GM12878 (cell line): ENCODE measurements at regions not wholly inside any gene's neighbourhood (a gene's known extent, or its start where the extent isn't known, plus 50 kb on each side); places are given as distances from the start of the nearest gene placed in this dataset.

Experiments
- ATAC-seq: fragments of 200-7000 bp; cut with Tn5 transposase; 3 replicates; pipeline ENCODE4 v1.9.1; 2020; ENCODE audit warnings: mild to moderate bottlenecking, moderate library complexity
- BruUV-seq: library from RNA; stranded (reverse); fragments of 400-500 nt; replicated peaks from 2 replicates; lab custom pipeline; 2021; lab: Mats Ljungman, UMichigan
- CTCF ChIA-PET: fragments of 300-600 bp; sonication (Branson Sonifier 250); formaldehyde crosslinking; extraction: SDS; loops from one replicate; lab custom pipeline; 2021; ENCODE audit warnings: inconsistent platforms; lab: Yijun Ruan, JAX
- POLR2A ChIA-PET: fragments of 350-600 bp; formaldehyde crosslinking; extraction: SDS; loops from one replicate; lab custom pipeline; 2021; ENCODE audit warnings: inconsistent platforms; lab: Charles Lee
- RAD21 ChIA-PET: fragments of 300-600 bp; sonication (Branson Sonifier 250); formaldehyde crosslinking; loops from one replicate; lab custom pipeline; 2023; ENCODE audit warnings: antibody characterized with exemption; ENCODE audit not compliant: unreplicated experiment; lab: Charles Lee
- SMC1A ChIA-PET: fragments of 300-600 bp; sonication (Branson Sonifier 250); formaldehyde crosslinking; loops from one replicate; lab custom pipeline; 2023; ENCODE audit not compliant: unreplicated experiment, uncharacterized antibody; lab: Charles Lee
- DNase-seq: peaks from one replicate; pipeline ENCODE4 v3.0.0-alpha.2; 2011; ENCODE audit warnings: low read depth, low spot score
- FAIRE-seq: peaks from 3 replicates; lab custom pipeline; 2011; peaks lifted over from hg19 to GRCh38; lab: Jason Lieb, UNC
- H2AFZ ChIP-seq: 2 replicates; pipeline ENCODE4 v1.6.0; 2011; ENCODE audit warnings: low read depth, low read length, control low read depth; ENCODE audit not compliant: control insufficient read depth
- H3K27ac ChIP-seq: 2 replicates; pipeline ENCODE4 v1.5.1; 2011; ENCODE audit warnings: control low read depth; ENCODE audit not compliant: control insufficient read depth, insufficient read depth
- H3K27me3 ChIP-seq, 2 experiments: replicated peaks in 1 of 2; 2 replicates each; pipeline versions ENCODE4 v1.6.0 to v1.6.1; 2011; ENCODE audit warnings: low read length in 1 of 2; ENCODE audit not compliant: control insufficient read depth in 2 of 2, insufficient read depth in 2 of 2
- H3K36me3 ChIP-seq, 2 experiments: 2 replicates each; pipeline ENCODE4 v1.5.1; 2011; ENCODE audit warnings: low read length in 1 of 2; ENCODE audit not compliant: control insufficient read depth in 2 of 2, insufficient read depth in 2 of 2
- H3K4me1 ChIP-seq: 2 replicates; pipeline ENCODE4 v1.6.1; 2011; ENCODE audit warnings: mild to moderate bottlenecking, low read length, moderate library complexity, mixed read lengths; ENCODE audit not compliant: control insufficient read depth, insufficient read depth
- H3K4me2 ChIP-seq: 2 replicates; pipeline ENCODE4 v1.6.0; 2011; ENCODE audit warnings: control low read depth; ENCODE audit not compliant: control insufficient read depth, insufficient read depth
- H3K4me3 ChIP-seq: fragments of 200-600 bp; sonication (generic); 2 replicates; pipeline ENCODE4 v1.5.1; 2016
- H3K79me2 ChIP-seq: 2 replicates; pipeline ENCODE4 v1.6.0; 2011; ENCODE audit warnings: low read length; ENCODE audit not compliant: control insufficient read depth, insufficient read depth
- H3K9ac ChIP-seq: 2 replicates; pipeline ENCODE4 v1.8.0; 2011; ENCODE audit warnings: low read length, control low read depth, mixed read lengths; ENCODE audit not compliant: control insufficient read depth, insufficient read depth
- H3K9me3 ChIP-seq: replicated peaks from 3 replicates; pipeline ENCODE4 v1.5.1; 2011; ENCODE audit warnings: mild to moderate bottlenecking, low read length; ENCODE audit not compliant: control insufficient read depth, insufficient read depth
- H4K20me1 ChIP-seq: 2 replicates; pipeline ENCODE4 v1.6.0; 2011; ENCODE audit not compliant: control insufficient read depth, insufficient read depth
- MTA2 ChIP-seq: fragments of 450-650 bp; IDR thresholded peaks from 2 replicates; pipeline ENCODE4 v1.6.1; 2016; ENCODE audit warnings: low read depth, mild to moderate bottlenecking, moderate library complexity
- POLR2AphosphoS2 ChIP-seq: IDR thresholded peaks from 2 replicates; pipeline ENCODE4 v1.6.1; 2011; ENCODE audit warnings: low read depth, mild to moderate bottlenecking, low read length, improper control_type of control experiment, moderate library complexity
- RAD21 ChIP-seq: IDR thresholded peaks from 2 replicates; pipeline ENCODE4 v1.6.1; 2011; ENCODE audit warnings: mild to moderate bottlenecking, low read depth, low read length, moderate library complexity; ENCODE audit not compliant: insufficient read depth
- WGBS: methylation state at CpG from one replicate; pipeline ENCODE4 v1.1.6; 2016; ENCODE audit warnings: low lambda C conversion rate; ENCODE audit not compliant: insufficient replicate concordance, insufficient coverage; ENCODE audit errors: missing lambda C conversion rate; 5-methylcytosine and 5-hydroxymethylcytosine counted together
- in situ Hi-C: fragments of 300-500 bp; cut with MboI; formaldehyde crosslinking; loops from 9 replicates; pipeline ENCODE4 v1.14.3; 2018; ENCODE audit warnings: mixed read lengths
- intact Hi-C: fragments of 100-400 bp; cut with micrococcal nuclease; formaldehyde crosslinking; loops from one replicate; pipeline ENCODE4 v1.14.2; 2022; ENCODE audit not compliant: unreplicated experiment
- TF ChIP-seq, protein P1 (sequence below): IDR thresholded peaks from 2 replicates; pipeline ENCODE4 v1.6.1; 2012; ENCODE audit warnings: improper control_type of control experiment, low read depth, low read length; ENCODE audit not compliant: insufficient replicate concordance
- TF ChIP-seq, protein P2 (sequence below): fragments of 450-650 bp; conservative IDR thresholded peaks from 2 replicates; pipeline ENCODE4 v1.6.1; 2017; ENCODE audit warnings: mild to moderate bottlenecking, moderate library complexity

- TF ChIP-seq, protein P1, sequence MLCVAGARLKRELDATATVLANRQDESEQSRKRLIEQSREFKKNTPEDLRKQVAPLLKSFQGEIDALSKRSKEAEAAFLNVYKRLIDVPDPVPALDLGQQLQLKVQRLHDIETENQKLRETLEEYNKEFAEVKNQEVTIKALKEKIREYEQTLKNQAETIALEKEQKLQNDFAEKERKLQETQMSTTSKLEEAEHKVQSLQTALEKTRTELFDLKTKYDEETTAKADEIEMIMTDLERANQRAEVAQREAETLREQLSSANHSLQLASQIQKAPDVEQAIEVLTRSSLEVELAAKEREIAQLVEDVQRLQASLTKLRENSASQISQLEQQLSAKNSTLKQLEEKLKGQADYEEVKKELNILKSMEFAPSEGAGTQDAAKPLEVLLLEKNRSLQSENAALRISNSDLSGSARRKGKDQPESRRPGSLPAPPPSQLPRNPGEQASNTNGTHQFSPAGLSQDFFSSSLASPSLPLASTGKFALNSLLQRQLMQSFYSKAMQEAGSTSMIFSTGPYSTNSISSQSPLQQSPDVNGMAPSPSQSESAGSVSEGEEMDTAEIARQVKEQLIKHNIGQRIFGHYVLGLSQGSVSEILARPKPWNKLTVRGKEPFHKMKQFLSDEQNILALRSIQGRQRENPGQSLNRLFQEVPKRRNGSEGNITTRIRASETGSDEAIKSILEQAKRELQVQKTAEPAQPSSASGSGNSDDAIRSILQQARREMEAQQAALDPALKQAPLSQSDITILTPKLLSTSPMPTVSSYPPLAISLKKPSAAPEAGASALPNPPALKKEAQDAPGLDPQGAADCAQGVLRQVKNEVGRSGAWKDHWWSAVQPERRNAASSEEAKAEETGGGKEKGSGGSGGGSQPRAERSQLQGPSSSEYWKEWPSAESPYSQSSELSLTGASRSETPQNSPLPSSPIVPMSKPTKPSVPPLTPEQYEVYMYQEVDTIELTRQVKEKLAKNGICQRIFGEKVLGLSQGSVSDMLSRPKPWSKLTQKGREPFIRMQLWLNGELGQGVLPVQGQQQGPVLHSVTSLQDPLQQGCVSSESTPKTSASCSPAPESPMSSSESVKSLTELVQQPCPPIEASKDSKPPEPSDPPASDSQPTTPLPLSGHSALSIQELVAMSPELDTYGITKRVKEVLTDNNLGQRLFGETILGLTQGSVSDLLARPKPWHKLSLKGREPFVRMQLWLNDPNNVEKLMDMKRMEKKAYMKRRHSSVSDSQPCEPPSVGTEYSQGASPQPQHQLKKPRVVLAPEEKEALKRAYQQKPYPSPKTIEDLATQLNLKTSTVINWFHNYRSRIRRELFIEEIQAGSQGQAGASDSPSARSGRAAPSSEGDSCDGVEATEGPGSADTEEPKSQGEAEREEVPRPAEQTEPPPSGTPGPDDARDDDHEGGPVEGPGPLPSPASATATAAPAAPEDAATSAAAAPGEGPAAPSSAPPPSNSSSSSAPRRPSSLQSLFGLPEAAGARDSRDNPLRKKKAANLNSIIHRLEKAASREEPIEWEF: no peak
- TF ChIP-seq, all 136 proteins: peak for 0
These were observed 59.6 kb upstream of the GAS1 start (continued) for GRCh38 chr9:87006956-87007355.

- no peak for TF ChIP-seq POLR2AphosphoS2
- TF ChIP-seq MTA2: no peak
- TF ChIP-seq RAD21: no peak
- TF ChIP-seq, protein P2, sequence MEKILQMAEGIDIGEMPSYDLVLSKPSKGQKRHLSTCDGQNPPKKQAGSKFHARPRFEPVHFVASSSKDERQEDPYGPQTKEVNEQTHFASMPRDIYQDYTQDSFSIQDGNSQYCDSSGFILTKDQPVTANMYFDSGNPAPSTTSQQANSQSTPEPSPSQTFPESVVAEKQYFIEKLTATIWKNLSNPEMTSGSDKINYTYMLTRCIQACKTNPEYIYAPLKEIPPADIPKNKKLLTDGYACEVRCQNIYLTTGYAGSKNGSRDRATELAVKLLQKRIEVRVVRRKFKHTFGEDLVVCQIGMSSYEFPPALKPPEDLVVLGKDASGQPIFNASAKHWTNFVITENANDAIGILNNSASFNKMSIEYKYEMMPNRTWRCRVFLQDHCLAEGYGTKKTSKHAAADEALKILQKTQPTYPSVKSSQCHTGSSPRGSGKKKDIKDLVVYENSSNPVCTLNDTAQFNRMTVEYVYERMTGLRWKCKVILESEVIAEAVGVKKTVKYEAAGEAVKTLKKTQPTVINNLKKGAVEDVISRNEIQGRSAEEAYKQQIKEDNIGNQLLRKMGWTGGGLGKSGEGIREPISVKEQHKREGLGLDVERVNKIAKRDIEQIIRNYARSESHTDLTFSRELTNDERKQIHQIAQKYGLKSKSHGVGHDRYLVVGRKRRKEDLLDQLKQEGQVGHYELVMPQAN: no peak
- TF ChIP-seq, all 136 proteins: peak for 0
- Histone ChIP-seq H3K27me3 (no peaks in the 10 kb centered on the region), H3K4me1 (no peaks in the 10 kb centered on the region), H3K4me2 (no peak overlapping the region), H3K9me3 (no peaks in the 10 kb centered on the region), H4K20me1 (no peaks in the 10 kb centered on the region), H3K4me3 (no peak overlapping the region), H2AFZ (no peak overlapping the region), H3K27ac (no peak overlapping the region), H3K79me2 (no peaks in the 10 kb centered on the region), H3K9ac (no peak overlapping the region), H3K36me3 (no peaks in the 10 kb centered on the region)
- in situ Hi-C loops (no loop called here), intact Hi-C loops (no loop called here)
- ChIA-PET POLR2A (no interaction called here), CTCF (no interaction called here), SMC1A (no interaction called here), RAD21 (no interaction called here)
- DNase-seq: no peak
- BruUV-seq: no TSS peak
- FAIRE-seq: no peak
- ATAC-seq: no peak
- 8% methylated on average over 4 of the region's 4 CpGs for WGBS
These were observed 60.5 kb upstream of the GAS1 start for GRCh38 chr9:87007711-87008366.
